B cell (primary cell): ENCODE measurements at regions not wholly inside any gene's neighbourhood (a gene's known extent, or its start where the extent isn't known, plus 50 kb on each side); places are given as distances from the start of the nearest gene placed in this dataset.

Experiments used
- ATAC-seq: fragments of 200-7000 bp; cut with Tn5 transposase; one replicate; pipeline ENCODE4 v1.10.0; 2021; ENCODE audit warnings: low read depth, mild to moderate bottlenecking, moderate number of reproducible peaks, moderate library complexity
- CTCF ChIA-PET: fragments of 350-600 bp; sonication (Branson Sonifier 250); formaldehyde crosslinking; loops from one replicate; lab custom pipeline; 2021; ENCODE audit warnings: antibody characterized with exemption, inconsistent platforms; lab: Charles Lee
- POLR2A ChIA-PET: fragments of 350-600 bp; sonication (Branson Sonifier 250); formaldehyde crosslinking; loops from one replicate; lab custom pipeline; 2021; ENCODE audit warnings: antibody characterized with exemption; lab: Charles Lee
- DNase-seq: peaks from one replicate; pipeline ENCODE4 v3.0.0; 2013
- H2AFZ ChIP-seq: 2 replicates; pipeline ENCODE4 v1.6.1; 2012; ENCODE audit warnings: mild to moderate bottlenecking, low read depth, low read length; ENCODE audit not compliant: insufficient read depth, poor library complexity, severe bottlenecking
- H3K27ac ChIP-seq, 2 donors: 1 replicate in 1 of 2; 2 replicates in 1 of 2; pipeline ENCODE4 v1.5.1; 2012 to 2013; ENCODE audit warnings: low read length in 2 of 2, mild to moderate bottlenecking in 2 of 2, moderate library complexity in 1 of 2
- H3K27me3 ChIP-seq, 4 experiments: fragments of 200-600 bp in 1 of 4; sonication (generic) in 1 of 4; replicated peaks in 1 of 4; 1 replicate in 2 of 4; 2 replicates in 2 of 4; pipeline versions ENCODE4 v1.6.1 to v1.7.0; 2013 to 2016; ENCODE audit warnings: low read length in 3 of 4, mild to moderate bottlenecking in 2 of 4, mixed read lengths in 1 of 4, moderate library complexity in 1 of 4; ENCODE audit not compliant: insufficient read depth in 4 of 4, control insufficient read depth in 3 of 4; ENCODE audit errors: control extremely low read depth in 1 of 4
- H3K36me3 ChIP-seq, 2 experiments: replicated peaks in 1 of 2; 1 replicate in 1 of 2; 2 replicates in 1 of 2; pipeline versions ENCODE4 v1.6.1 to v1.7.1; 2013; ENCODE audit warnings: low read length in 1 of 2; ENCODE audit not compliant: insufficient read depth in 2 of 2, control insufficient read depth in 1 of 2; ENCODE audit errors: control extremely low read depth in 1 of 2, extremely low read depth in 1 of 2
- H3K4me1 ChIP-seq, 2 donors: fragments of 200-600 bp in 1 of 2; sonication (generic) in 1 of 2; 1 replicate in 1 of 2; 2 replicates in 1 of 2; pipeline versions ENCODE4 v1.5.1 to v1.6.1; 2013 to 2017; ENCODE audit warnings: low read length in 2 of 2; ENCODE audit not compliant: control insufficient read depth in 2 of 2, insufficient read depth in 2 of 2
- H3K4me2 ChIP-seq: replicated peaks from 2 replicates; pipeline ENCODE3; 2012; ENCODE audit warnings: mild to moderate bottlenecking, low read depth, low read length; ENCODE audit not compliant: poor library complexity, severe bottlenecking
- H3K4me3 ChIP-seq, 5 experiments: fragments of 200-600 bp in 1 of 5; sonication (generic) in 1 of 5; 1 replicate in 3 of 5; 2 replicates in 2 of 5; pipeline versions ENCODE4 v1.5.1 to v1.7.0; 2011 to 2016; ENCODE audit warnings: low read length in 4 of 5, mild to moderate bottlenecking in 4 of 5, low read depth in 2 of 5, control low read depth in 1 of 5, moderate library complexity in 1 of 5; ENCODE audit not compliant: insufficient read depth in 1 of 5; ENCODE audit errors: control extremely low read depth in 1 of 5, extremely low read depth in 1 of 5
- H3K79me2 ChIP-seq: fragments of 200-600 bp; sonication (generic); one replicate; pipeline ENCODE4 v1.6.0; 2016; ENCODE audit warnings: low read length; ENCODE audit not compliant: control insufficient read depth, insufficient read depth
- H3K9ac ChIP-seq: fragments of 200-600 bp; sonication (generic); 2 replicates; pipeline ENCODE4 v1.6.1; 2017; ENCODE audit warnings: mild to moderate bottlenecking, low read length, moderate library complexity
- H3K9me3 ChIP-seq, 3 donors: one replicate each; pipeline versions ENCODE4 v1.6.1 to v1.7.1; 2013; ENCODE audit warnings: low read length in 2 of 3; ENCODE audit not compliant: control insufficient read depth in 2 of 3, insufficient read depth in 1 of 3; ENCODE audit errors: control extremely low read depth in 1 of 3
- H4K20me1 ChIP-seq: 2 replicates; pipeline ENCODE4 v1.6.0; 2012; ENCODE audit warnings: mild to moderate bottlenecking, low read length; ENCODE audit not compliant: insufficient read depth, control insufficient read depth, poor library complexity, severe bottlenecking
- H3K27ac Mint-ChIP-seq: one replicate; pipeline ENCODE4 v1.8.0; 2021; ENCODE audit warnings: mixed read lengths
- H3K27me3 Mint-ChIP-seq: one replicate; pipeline ENCODE4 v1.8.0; 2021; ENCODE audit warnings: mixed read lengths
- H3K4me1 Mint-ChIP-seq: one replicate; pipeline ENCODE4 v1.8.0; 2021; ENCODE audit warnings: mixed read lengths
- H3K4me3 Mint-ChIP-seq: one replicate; pipeline ENCODE4 v1.8.0; 2021; ENCODE audit warnings: mixed read lengths
- H3K9me3 Mint-ChIP-seq: one replicate; pipeline ENCODE4 v1.8.0; 2022; ENCODE audit warnings: mixed read lengths; ENCODE audit not compliant: insufficient read depth
- CTCF ChIP-seq: fragments of 200-600 bp; IDR thresholded peaks from one replicate; pipeline ENCODE4 v1.8.0; 2022; ENCODE audit warnings: antibody characterized with exemption, mild to moderate bottlenecking
- EZH2 ChIP-seq: IDR thresholded peaks from 2 replicates; pipeline ENCODE4 v1.6.1; 2012; ENCODE audit warnings: borderline replicate concordance, low read depth, mild to moderate bottlenecking, moderate library complexity, low read length; ENCODE audit not compliant: insufficient read depth, poor library complexity, severe bottlenecking
- WGBS: methylation state at CpG from one replicate; pipeline ENCODE4 v1.1.5; 2013; ENCODE audit warnings: missing lambda C conversion rate; ENCODE audit not compliant: insufficient coverage; 5-methylcytosine and 5-hydroxymethylcytosine counted together
- intact Hi-C: fragments of 100-400 bp; cut with micrococcal nuclease; formaldehyde crosslinking; loops from one replicate; pipeline ENCODE4 v1.10.0; 2022

DNA sequence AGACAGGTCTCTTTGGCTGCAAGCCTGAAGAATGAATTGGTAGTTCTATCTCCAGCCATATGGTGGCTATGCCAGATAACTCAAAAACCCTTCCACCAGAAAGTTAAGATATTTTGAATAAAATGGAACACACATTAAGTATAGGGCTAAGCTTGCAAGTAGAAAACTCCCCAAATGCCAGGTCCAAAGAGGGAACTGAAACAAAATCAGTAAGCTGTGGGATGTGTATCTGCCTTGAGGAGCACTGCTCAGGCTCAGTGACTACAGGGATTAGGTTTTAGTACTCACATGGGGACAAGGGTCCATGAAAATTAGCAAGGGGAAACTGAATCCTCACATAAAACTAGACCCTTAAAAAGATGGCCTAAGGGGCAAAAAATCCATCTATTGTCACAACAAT, 115.7 kb upstream of the PMFBP1 start:
- Histone ChIP-seq H3K79me2 (no peaks in the 10 kb centered on the region), H3K4me1 (no peaks in the 10 kb centered on the region), H3K9me3 (no peaks in the 10 kb centered on the region), H3K36me3 (peaks cover 0 to 1% of the 10 kb centered on the region in 2 experiments), H3K9ac (no peak overlapping the region), H3K4me2 (no peak overlapping the region), H3K27ac (no peak overlapping the region), H3K27me3 (no peaks in the 10 kb centered on the region), H3K4me3 (no peak overlapping the region), H4K20me1 (no peaks in the 10 kb centered on the region), H2AFZ (no peak overlapping the region)
- ChIA-PET POLR2A (no interaction called here), CTCF (no interaction called here)
- DNase-seq, result no peak
- no peak overlapping the region for H3K4me3 Mint-ChIP-seq
- no peak for ATAC-seq
- H3K27me3 Mint-ChIP-seq, result no peaks in the 10 kb centered on the region
- H3K9me3 Mint-ChIP-seq, result no peaks in the 10 kb centered on the region
- no peaks in the 10 kb centered on the region for H3K4me1 Mint-ChIP-seq
- TF ChIP-seq CTCF, result no peak
- TF ChIP-seq EZH2, result no peak
- H3K27ac Mint-ChIP-seq, result no peak overlapping the region
- intact Hi-C loops, result no loop called here

DNA sequence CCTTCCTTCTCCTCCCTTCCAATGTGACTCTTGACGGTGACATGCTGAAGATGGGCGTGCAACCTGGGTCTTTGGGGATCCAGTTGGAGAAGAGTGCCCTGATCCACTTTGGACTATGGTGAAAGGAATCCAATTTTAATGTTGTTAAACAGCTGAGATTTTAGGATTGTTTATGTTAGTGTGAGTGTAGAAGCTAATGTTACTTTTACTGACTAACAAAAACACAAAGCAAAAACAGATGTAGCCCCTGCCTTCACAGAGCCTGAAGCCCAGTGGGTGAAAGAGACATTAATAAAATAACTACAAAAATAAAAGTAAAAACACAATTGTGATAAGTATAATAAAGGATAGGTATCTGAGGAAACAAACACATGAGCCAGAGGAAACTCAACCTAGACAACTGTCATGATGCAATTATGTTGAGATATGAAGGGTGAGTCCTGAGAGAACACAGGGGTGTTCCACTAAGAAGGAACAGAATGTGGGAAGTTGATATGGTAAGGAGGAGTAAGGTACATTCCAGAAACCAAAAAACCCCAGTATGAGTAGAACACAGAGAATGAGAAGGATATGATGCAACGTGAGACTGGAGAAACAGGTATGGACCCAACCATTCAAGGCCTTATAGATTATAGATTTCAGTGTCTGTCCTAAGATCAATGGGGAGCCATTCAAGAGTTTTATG, 115.1 kb upstream of the PMFBP1 start:
- H3K4me3 ChIP-seq, result no peak overlapping the region
- no peaks in the 10 kb centered on the region for H3K79me2 ChIP-seq
- DNase-seq (no peak), ATAC-seq (no peak)
- Mint-ChIP-seq H3K4me1 (no peaks in the 10 kb centered on the region), H3K27me3 (no peaks in the 10 kb centered on the region), H3K27ac (no peak overlapping the region), H3K9me3 (no peaks in the 10 kb centered on the region), H3K4me3 (no peak overlapping the region)
- intact Hi-C loops, result no loop called here
- no peaks in the 10 kb centered on the region for H3K4me1 ChIP-seq
- ChIA-PET POLR2A (interaction anchor here (0.7 kb wide), 1 partner anchor 22 kb away, joined by 4 read pairs; no protein-coding TSS in a partner anchor), CTCF (no interaction called here)
- TF ChIP-seq CTCF (no peak), EZH2 (no peak)
- H3K9ac ChIP-seq, result no peak overlapping the region
- H2AFZ ChIP-seq, result no peak overlapping the region
- 90% methylated on average over 3 of the region's 3 CpGs for whole genome bisulfite sequencing
- no peaks in the 10 kb centered on the region for H3K27me3 ChIP-seq
- no peak overlapping the region for H3K27ac ChIP-seq
- no peak overlapping the region for H3K4me2 ChIP-seq
- no peaks in the 10 kb centered on the region for H3K9me3 ChIP-seq
- H4K20me1 ChIP-seq, result no peaks in the 10 kb centered on the region
- H3K36me3 ChIP-seq, result peaks cover 0 to 1% of the 10 kb centered on the region in 2 experiments
